Activated effector memory CD4-positive, alpha-beta T cell treated with Interleukin-2 at 50 U/mL for 16 hours (primary cell): ENCODE measurements at regions not wholly inside any gene's neighbourhood (a gene's known extent, or its start where the extent isn't known, plus 50 kb on each side); places are given as distances from the start of the nearest gene placed in this dataset.
"Not testable (repeated sequence)": the region's sequence is repeated elsewhere in the genome, so short reads cannot be mapped to it uniquely, and the experiment has no call there.

Experiments used
- DNase-seq: peaks from one replicate; pipeline ENCODE4 v3.0.0-alpha.2; 2020

- DNase-seq: no peak
Measured at GRCh38 chr4:184280137-184280536, 62.5 kb upstream of the ENPP6 start.

- DNase-seq: no peak
Measured at GRCh38 chr4:184279496-184280061, 61.9 kb upstream of the ENPP6 start.

DNA sequence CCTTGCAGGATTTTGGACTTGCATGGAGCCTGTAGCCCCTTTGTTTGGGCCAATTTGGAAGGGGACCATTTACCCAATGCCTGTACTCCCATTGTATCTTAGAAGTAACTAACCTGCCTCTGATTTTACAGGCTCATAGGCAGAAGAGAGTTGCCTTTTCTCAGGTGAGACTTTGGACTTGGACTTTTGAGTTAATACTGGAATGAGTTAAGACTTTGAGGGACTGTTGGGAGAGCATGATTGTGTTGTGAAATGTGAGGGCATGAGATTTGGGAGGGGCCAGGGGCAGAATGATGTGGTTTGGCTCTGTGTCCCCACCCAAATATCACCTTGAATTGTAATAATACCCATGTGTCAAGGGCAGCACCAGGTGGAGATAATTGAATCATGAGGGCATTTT, 60.1 kb upstream of the ENPP6 start:
- DNase-seq: not testable (repeated sequence)

DNA sequence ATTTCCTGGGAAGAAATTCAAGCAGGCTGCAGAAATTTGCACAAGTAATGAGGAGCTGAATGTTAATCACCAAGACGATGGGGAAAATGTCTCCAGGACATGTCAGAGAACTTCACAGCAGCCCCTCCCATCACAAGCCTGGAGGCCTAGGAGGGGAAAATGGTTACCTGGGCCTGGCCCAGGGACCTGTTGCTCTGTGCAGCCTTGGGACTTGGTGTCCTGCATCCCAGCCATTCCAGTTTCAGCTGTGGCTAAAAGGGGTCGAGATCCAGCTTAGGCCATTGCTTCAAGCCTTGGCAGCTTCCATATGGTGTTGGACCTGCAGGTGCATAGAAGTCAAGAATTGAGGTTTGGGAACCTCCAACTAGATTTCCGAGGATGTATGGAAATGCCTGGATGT, 59.3 kb upstream of the ENPP6 start:
- not testable (repeated sequence) for DNase-seq

- DNase-seq: not testable (repeated sequence)
Measured at GRCh38 chr4:184276346-184276745, 58.7 kb upstream of the ENPP6 start.

DNA sequence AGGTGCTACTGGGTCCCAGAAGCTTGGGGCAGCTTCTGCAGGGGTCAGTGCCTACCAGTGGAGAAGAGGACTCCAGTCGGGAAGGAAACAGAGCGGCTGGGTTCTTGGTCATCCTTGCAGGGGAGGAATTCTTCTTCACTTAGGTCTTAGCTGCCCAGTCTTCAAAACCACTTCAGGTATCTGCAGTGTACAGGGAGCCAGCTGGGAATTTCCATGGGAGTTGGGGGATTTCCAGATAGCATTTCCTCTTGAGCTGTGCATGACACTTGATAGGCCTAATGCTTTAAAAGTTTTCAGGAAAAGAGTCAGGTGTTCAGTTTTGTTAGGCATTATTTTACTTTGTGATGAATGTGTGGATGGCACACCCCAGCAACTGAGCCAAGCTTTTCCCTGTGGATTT, 58.1 kb upstream of the ENPP6 start:
- no peak for DNase-seq

DNA sequence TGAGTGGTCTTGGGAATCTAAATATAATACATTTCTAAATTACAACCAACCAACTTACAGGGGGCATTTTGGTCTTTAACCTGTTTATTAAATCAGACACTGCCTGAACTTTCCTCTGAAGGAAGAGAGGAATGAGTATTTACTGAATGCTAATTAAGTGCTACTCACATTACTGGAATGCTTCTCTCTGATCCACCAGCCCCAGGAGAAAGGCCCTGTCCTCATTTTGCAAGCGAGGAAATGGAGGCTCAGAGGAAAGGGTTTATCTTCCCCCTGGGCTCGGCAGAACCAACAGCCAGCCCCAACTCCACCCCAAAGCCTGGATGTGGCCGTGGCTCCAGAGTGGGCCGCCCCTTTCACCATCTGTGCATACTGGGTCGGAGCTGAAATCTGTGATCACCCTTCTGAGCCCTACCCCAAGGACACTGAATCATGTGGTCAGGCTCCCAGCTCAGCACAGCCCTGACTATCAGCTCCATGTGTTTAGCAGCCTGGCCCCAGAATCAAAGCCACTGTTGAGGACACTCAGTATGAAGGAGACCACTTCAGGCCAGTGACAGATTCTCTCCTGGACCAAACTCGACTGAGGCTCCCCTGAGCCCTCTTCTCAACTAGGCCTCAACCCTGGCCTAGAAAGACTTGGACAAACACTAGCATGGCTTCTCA, 56.7 kb upstream of the ENPP6 start:
- no peak for DNase-seq

GRCh38 chr4:184273166-184274147, 55.8 kb upstream of the ENPP6 start:
- no peak for DNase-seq

DNA sequence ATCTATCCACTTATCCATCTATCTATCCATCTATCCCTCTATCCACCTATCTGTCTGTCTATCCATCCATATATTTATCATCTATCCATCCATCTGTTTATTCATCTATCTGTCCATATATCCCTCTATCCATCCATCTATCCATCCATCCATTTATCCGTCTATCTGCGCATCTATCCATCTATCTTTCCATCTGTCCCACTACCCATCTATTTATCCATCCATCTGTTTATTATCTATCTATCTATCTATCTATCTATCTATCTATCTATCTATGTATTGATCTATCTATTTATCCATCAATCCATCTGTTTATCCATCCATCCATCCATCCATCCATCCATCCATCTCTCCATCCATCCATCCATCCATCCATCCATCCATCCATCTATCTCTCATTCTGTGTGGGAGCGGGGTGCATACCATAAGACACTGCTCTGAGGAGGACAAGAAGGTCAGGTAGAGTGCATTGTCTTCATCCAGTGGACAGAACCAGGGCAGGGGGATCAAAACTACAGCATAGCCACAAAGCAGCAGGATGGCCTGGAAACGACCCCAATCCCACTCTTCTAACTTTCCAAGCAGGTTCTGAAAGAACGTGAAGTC, 53.2 kb upstream of the ENPP6 start:
- DNase-seq: no peak

GRCh38 chr4:184269879-184270430, 52.3 kb upstream of the ENPP6 start:
- DNase-seq: no peak

GRCh38 chr4:184268584-184269160, 51.0 kb upstream of the ENPP6 start:
- DNase-seq: no peak

- DNase-seq: peak; percentile 58
Measured at GRCh38 chr4:184267673-184268583, 50.3 kb upstream of the ENPP6 start.
